RCC 7860 (cell line): ENCODE measurements at regions not wholly inside any gene's neighbourhood (a gene's known extent, or its start where the extent isn't known, plus 50 kb on each side); places are given as distances from the start of the nearest gene placed in this dataset.

ENCODE experiments used
- DNase-seq: peaks from one replicate; pipeline ENCODE4 v3.0.0-alpha.2; 2015; ENCODE audit warnings: low spot score
- FAIRE-seq: peaks from 2 replicates; lab custom pipeline; 2012; peaks lifted over from hg19 to GRCh38; lab: Jason Lieb, UNC

DNA sequence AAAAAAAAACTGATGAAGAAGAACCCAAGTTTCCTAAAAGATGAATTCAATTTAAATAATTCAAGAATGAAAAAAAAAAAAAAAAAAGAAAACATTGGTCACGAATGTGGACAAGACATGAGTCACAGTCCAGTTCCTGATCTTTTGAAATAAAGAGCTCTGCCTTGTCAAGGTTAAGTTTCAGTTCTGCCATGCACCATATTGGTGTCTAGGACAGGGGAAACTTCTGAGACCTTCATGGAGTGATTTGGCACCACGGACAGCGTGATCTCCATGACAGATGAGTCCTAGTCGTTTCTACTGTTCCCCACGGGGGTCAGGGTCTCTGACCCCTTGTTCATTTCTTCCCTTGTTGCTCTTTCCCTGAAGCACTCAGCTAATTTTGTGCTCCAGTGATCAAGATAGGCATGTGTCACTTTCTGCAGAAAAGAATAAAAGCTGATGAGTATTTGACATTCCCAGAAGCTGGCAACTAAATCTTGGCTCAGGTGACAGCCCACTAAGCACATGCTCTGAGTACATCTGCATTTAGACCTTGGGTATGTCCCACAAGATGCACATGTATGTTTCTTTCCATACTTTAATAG is 1159.7 kb downstream of the BCL11B start:
- DNase-seq (no peak), FAIRE-seq (no peak)

DNA sequence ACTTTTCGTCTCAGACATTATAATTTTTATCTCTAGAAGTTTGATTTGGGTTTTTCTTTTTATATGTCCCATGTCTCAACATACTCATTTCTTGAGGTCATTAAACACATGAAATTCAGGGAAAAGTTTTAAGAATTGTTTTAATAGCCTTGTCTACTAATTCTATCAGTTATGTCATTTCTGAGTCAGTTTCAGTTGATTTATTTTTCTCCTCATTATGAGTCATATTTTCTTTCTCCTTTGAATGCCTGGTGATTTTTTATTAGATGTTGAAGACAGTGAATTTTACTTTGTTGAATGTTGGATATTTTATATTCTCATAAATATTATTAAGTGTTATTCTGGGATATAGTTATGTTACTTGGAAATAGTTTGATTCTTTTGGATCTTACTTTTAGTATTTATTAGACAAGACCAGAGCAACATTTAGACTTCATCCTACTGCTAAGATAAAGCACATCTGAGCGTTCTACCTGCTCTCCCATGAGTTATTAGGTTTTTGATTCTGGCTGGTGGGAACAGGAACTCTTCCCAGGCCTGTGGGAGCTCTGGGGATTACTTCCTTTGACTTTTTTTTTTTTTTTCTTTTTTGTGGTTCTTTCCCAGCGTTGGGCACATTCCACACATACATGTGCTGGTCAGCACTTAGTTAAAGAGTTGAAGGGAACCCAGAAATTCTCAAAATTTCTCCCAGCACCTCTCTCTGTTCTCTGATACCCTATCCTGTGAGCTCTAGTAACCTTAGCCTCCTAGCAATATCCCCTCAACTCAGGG is 1157.7 kb downstream of the BCL11B start:
- DNase-seq (no peak), FAIRE-seq (no peak)

DNA sequence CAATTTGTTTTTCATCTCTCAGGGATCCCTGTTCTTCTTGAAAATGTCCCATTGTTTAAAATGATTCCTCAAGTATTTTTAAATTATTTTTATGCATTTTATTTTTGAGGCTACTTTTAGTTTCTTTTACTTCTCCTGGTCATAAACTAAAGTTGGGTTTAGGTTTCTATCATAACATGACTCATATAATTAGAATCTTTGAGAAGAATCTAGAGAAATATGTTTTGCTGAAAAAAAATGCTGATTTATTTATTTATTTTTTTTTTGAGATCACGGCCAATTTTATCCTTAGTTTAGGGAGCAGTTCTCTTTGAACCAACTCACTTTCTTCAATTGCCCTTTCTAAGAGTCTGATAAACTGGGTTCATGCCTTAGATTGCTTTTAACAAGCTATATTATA is 1157.1 kb downstream of the BCL11B start:
- no peak for DNase-seq
- no peak for FAIRE-seq

- no peak for FAIRE-seq
- no peak for DNase-seq
These were observed 1153.2 kb downstream of the BCL11B start for GRCh38 chr14:98118749-98119148.

DNA sequence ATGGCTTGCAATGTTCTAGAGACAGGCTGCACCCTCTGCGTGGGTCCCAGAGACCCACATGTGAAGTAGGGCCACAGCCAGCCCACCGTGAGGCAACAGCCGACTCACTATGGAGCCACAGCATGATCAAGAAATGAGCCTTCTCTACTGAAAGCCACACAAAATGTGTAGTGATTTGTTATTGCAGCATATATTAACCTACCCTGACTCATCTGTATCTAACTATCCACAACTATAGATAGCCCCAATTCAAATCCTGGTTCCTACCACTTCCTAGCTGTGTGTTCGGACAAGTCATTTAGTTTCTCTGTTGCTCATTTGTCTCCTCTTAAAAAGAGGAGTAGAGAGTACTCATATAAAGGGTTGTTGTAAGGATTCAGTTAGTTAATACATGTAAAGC is 1152.3 kb downstream of the BCL11B start:
- DNase-seq (no peak), FAIRE-seq (no peak)

GRCh38 chr14:98120831-98121464 is 1151.0 kb downstream of the BCL11B start:
- DNase-seq, result no peak
- FAIRE-seq, result no peak

DNA sequence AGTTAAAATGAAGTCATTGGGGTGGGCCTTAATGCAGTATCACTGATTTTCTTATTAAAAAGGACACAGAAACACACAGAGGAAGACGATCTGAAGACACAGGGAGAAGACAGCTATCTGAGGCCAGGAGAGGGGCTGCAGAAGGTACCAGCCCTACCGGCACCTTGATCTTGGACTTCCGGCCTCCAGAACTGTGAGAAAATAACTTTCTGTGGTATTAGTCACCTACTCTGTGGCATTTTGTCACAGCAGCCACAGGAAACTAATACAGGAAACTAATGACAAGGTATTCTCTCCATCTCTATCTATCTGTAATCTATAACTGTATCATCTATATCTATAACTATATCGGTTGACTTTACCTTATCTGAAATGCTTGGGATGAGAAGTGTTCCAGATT is 1149.5 kb downstream of the BCL11B start:
- no peak for FAIRE-seq
- no peak for DNase-seq

- no peak for FAIRE-seq
These were observed 1141.3 kb downstream of the BCL11B start for GRCh38 chr14:98130691-98131090.

GRCh38 chr14:98131406-98131805 is 1140.6 kb downstream of the BCL11B start:
- no peak for DNase-seq
- FAIRE-seq, result no peak

More at GRCh38 chr14:98130691-98131090, 1141.3 kb downstream of the BCL11B start:
- no peak for DNase-seq

DNA sequence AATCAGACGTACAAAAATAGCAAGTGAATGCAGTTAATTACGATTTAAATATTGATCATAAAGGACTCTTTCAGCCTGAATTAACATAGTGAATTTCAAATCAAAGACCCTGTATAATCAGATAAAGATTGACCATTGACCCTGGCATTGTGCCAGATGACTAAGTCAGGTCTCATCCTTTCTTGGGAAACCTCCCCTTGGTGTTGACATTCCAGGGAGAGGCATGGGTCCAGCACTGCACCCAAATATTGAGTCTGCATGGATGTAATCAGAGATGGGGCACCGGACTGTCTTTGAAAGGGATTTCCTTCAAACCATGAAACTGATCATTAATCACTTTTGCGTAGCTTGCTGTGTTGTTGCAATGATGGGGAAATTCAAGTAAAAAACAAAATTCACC is 1138.2 kb downstream of the BCL11B start:
- FAIRE-seq, result no peak
- no peak for DNase-seq

GRCh38 chr14:98136012-98136789 is 1135.8 kb downstream of the BCL11B start:
- no peak for DNase-seq
- FAIRE-seq, result no peak

DNA sequence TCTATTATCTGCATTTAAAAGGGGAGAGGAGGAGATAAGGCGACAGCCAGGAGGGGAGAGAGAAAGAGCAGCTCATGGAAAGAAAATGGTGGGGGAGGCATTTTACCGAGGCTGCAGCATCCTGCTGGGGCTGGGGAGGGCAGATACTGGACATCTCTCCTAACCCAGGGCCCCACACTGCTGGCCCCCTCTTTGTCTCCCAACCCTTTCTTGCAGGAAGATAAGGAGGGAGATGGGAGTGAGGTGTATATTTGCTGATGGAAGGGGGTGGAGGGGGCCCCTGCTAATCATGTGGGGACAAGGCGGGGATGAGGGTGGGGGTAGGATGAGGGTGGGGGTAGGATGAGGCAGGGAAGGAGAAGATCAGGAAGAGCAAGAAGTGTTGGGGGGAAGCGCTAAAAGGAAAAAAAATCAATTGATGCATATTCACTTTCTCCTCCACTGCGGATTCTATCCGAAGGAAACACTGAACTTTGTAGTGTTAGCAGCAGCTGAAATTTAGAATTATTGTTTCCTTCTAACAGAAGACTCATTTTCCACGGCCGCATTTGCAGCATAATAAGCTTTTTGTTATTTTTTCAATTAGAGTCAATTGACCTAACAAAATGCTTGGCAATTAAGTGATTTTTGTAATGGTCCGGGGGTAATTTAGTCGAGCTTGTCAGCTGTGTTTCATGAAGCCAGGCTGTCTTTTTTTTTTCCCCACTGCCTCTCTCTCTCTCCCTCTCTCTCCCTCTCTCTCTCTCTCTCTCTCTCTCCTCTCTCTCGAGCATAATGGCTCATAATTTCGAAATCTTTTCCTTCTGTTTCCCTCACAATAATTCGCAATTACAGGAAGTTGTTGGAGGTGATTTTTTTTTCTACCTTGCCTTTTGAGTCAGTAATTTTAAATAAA is 1134.6 kb downstream of the BCL11B start:
- FAIRE-seq (no peak), DNase-seq (no peak)

- no peak for FAIRE-seq
- DNase-seq, result no peak
These were observed 1133.3 kb downstream of the BCL11B start for GRCh38 chr14:98138666-98139065.

GRCh38 chr14:98140862-98141530 is 1131.0 kb downstream of the BCL11B start:
- FAIRE-seq, result no peak
- DNase-seq, result no peak

DNA sequence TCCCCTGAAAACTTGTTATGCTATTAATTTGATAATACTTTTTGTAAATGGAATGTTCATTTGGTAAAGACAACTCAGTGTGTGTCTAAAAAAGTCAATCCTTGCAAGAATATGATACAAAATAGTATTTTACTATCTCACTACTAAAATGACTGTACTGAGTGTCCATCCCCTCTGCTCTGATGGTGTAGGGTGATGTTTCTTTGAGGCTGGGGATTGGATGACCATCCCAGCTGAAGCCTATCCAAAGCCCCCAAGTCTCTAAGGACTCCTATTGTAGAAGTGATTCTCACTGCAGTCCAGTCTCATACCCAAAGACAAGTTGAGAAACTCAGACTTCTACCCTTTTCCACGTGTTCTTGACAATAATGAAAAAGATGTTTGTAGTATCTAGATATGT is 1128.4 kb downstream of the BCL11B start:
- FAIRE-seq, result no peak
- DNase-seq, result no peak

- no peak for FAIRE-seq
- DNase-seq, result no peak
These were observed 1127.0 kb downstream of the BCL11B start for GRCh38 chr14:98144964-98145363.

DNA sequence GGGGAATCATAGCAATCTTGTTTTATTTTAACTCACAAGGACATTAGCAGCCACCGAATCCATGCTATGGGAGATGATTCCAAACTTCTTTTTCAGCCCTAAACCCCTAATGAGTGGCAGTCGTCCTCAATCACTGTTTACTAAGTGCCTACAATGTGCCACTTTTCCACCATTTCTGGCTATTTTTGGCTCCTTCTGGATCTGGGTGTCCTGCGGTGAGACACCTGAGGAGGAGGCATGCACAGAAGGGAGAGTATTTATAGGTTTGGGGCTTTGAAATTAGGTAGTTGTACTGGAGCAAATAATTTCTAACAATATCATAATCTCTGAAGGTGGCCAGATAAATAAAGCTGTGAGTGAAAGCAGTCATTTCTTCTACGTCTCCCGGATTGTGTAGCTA is 1125.6 kb downstream of the BCL11B start:
- FAIRE-seq (no peak), DNase-seq (no peak)

GRCh38 chr14:98154254-98154653 is 1117.7 kb downstream of the BCL11B start:
- DNase-seq, result no peak
- FAIRE-seq, result no peak

DNA sequence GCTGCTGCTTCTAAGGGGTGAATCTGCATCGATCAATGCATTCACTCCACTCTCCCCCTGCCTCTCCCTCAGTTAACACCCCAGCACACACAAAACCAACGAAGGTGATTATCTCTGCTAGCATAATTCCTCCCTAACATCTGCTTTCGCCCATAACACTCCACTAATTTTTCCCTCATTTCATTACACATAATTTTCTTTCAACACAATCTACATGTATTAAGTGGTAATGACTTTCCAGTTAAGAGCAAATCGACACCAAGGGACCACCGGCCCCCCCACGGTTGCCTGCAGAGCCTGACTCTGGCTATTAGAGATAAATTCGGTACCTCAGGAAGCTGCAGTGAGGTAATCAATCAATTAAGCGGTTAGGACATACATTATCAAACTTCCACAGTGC is 1115.6 kb downstream of the BCL11B start:
- no peak for FAIRE-seq

DNA sequence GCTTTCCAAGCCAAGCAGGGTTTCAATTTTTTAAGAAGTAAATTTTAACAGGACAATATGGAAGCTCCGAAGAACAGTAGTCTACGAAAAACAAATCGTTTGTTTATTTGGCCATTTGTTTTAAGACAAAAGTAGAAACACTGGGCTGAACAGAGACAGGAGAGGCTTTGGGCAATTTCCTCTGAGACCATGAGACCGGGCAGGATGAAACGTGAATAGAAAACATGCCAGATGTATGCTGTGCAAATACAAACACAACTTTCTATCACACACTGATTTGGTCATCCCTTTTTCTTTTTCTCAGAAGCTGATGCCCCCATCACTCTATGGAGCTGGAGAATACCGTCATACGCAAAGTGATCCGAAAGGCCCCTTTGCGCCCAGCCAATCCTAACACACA is 1111.1 kb downstream of the BCL11B start:
- FAIRE-seq, result no peak
- no peak for DNase-seq

More for the DNA sequence above, 1115.6 kb downstream of the BCL11B start:
- DNase-seq, result no peak
